Suprapubic skin (tissue), 3 donors: ENCODE measurements at regions not wholly inside any gene's neighbourhood (a gene's known extent, or its start where the extent isn't known, plus 50 kb on each side); places are given as distances from the start of the nearest gene placed in this dataset.

ENCODE experiments used
- POLR2A ChIP-seq, 2 donors: fragments of 450-650 bp; IDR thresholded peaks; one replicate each; pipeline ENCODE4 v1.6.1; 2017; ENCODE audit warnings: antibody characterized with exemption in 2 of 2, mild to moderate bottlenecking in 2 of 2, moderate library complexity in 2 of 2
- TF ChIP-seq, protein P1 (sequence below), 2 donors: fragments of 200-600 bp in 1 of 2; fragments of 450-650 bp in 1 of 2; sonication (generic) in 1 of 2; IDR thresholded peaks; one replicate each; pipeline ENCODE4 v1.5.1; 2016 to 2019; ENCODE audit warnings: antibody characterized with exemption in 2 of 2, mild to moderate bottlenecking in 1 of 2, moderate library complexity in 1 of 2

- TF ChIP-seq POLR2A (IDR thresholded peaks at IDR 0.05) = no peak
- TF ChIP-seq, protein P1, sequence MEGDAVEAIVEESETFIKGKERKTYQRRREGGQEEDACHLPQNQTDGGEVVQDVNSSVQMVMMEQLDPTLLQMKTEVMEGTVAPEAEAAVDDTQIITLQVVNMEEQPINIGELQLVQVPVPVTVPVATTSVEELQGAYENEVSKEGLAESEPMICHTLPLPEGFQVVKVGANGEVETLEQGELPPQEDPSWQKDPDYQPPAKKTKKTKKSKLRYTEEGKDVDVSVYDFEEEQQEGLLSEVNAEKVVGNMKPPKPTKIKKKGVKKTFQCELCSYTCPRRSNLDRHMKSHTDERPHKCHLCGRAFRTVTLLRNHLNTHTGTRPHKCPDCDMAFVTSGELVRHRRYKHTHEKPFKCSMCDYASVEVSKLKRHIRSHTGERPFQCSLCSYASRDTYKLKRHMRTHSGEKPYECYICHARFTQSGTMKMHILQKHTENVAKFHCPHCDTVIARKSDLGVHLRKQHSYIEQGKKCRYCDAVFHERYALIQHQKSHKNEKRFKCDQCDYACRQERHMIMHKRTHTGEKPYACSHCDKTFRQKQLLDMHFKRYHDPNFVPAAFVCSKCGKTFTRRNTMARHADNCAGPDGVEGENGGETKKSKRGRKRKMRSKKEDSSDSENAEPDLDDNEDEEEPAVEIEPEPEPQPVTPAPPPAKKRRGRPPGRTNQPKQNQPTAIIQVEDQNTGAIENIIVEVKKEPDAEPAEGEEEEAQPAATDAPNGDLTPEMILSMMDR (IDR thresholded peaks at IDR 0.05) = no peak
Measured at GRCh38 chr6:65803186-65803585, 96.2 kb upstream of the EYS start.
